ENCODE measurements at regions not wholly inside any gene's neighbourhood (a gene's known extent, or its start where the extent isn't known, plus 50 kb on each side); places are given as distances from the start of the nearest gene placed in this dataset.
"Not testable (repeated sequence)": the region's sequence is repeated elsewhere in the genome, so short reads cannot be mapped to it uniquely, and the experiment has no call there.

DNA sequence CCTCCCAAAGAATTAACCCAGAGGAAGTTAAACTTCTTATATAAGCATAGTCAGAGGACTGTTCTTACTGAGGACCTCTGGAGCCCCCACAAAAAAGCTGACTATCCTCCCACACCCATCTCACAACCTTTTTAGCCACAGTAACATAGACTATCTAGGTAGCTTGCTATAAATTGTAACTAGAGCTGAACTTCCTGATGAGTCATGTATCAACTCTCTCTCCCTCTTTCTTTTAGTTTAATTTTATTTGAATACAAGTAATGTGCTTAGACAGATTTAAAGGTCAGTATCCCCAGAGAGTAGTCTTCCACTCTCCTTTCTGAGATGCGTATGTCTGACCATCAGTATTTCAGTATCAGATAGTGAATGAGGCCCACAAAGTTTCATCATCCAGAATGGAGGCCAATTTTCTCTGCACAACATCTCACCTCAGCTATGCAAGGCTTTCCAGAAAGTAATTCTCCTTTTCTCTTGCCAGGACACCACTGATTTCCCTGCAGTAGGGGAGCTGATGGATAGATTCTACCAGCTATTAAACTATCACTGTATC lies 104.0 kb upstream of the MYRIP start (continued):
- TF ChIP-seq MAZ (IDR thresholded peaks at IDR 0.05; ENCODE audit: borderline replicate concordance, low read depth, low read length) (no peak), CEBPB (IDR thresholded peaks at IDR 0.05) (no peak), HEYL (CRISPR knock-in tag; IDR thresholded peaks at IDR 0.05) (no peak)

DNA sequence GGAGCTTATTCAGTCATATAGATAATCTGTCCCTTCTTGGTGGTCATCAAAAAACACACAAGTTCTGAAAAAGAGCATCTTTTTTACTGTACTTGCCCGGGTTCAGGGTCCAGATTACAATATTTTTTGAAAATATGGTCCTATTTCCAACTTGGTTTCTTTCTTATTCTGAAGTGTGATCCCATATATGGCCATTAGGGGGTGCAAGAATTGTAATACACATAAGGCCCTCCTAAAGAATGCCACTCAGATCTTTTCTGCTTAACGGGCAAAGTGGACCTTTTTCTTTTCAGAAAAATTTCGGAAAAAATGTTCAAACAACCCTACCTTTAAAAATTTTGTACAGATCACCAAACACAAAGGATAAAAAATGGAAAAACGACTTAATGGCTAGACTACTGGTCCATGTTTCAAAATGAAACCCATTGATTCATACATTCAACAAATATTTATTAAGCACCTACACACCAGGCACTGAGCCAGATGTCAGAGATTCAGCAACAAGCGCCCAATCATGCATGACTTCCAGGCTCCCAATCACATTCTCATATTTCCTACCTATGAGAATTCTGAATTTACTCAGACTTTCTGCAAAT lies 102.0 kb upstream of the MYRIP start:
- peak in 1 of 2 experiments; percentile 67; a peak in 2 of 6 replicates for ATAC-seq
- FAIRE-seq = no peak
- Histone ChIP-seq H3K4me1 (no peaks in the 10 kb centered on the region), H3K4me3 (no peak overlapping the region), H3K27ac (no peak overlapping the region), H3K4me2 (no peak overlapping the region), H3K9me3 (no peaks in the 10 kb centered on the region)
- peak; percentile 30 to 39 for DNase-seq (ENCODE audit: low read depth in 1 of 2, low spot score in 1 of 2)
- TF ChIP-seq ZSCAN20 (CRISPR knock-in tag; IDR thresholded peaks at IDR 0.05) (no peak), EHMT2 (IDR thresholded peaks at IDR 0.05; ENCODE audit: low read depth) (no peak), RAD21 (conservative IDR thresholded peaks at IDR 0.05 in 1 of 2, IDR thresholded peaks at IDR 0.05 in 1 of 2) (peak; percentile 37 to 53), SMC3 (IDR thresholded peaks at IDR 0.05) (peak; percentile 24; the same call in 1 of the 3 replicates), GATA3 (IDR thresholded peaks at IDR 0.05; ENCODE audit: borderline replicate concordance) (no peak)
- TF ChIP-seq, protein P1, sequence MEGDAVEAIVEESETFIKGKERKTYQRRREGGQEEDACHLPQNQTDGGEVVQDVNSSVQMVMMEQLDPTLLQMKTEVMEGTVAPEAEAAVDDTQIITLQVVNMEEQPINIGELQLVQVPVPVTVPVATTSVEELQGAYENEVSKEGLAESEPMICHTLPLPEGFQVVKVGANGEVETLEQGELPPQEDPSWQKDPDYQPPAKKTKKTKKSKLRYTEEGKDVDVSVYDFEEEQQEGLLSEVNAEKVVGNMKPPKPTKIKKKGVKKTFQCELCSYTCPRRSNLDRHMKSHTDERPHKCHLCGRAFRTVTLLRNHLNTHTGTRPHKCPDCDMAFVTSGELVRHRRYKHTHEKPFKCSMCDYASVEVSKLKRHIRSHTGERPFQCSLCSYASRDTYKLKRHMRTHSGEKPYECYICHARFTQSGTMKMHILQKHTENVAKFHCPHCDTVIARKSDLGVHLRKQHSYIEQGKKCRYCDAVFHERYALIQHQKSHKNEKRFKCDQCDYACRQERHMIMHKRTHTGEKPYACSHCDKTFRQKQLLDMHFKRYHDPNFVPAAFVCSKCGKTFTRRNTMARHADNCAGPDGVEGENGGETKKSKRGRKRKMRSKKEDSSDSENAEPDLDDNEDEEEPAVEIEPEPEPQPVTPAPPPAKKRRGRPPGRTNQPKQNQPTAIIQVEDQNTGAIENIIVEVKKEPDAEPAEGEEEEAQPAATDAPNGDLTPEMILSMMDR (IDR thresholded peaks at IDR 0.05) = peak; percentile 53
- POLR2A ChIA-PET = no interaction called here
- CTCF ChIA-PET = interaction anchor here (0.6 to 2.2 kb wide), 3 partner anchors 18 to 1634 kb away, joined by 3 to 6 read pairs (median 3); no protein-coding TSS in a partner anchor
- 4% methylated on average over 5 of the region's 5 CpGs for WGBS (ENCODE audit: missing lambda C conversion rate)

DNA sequence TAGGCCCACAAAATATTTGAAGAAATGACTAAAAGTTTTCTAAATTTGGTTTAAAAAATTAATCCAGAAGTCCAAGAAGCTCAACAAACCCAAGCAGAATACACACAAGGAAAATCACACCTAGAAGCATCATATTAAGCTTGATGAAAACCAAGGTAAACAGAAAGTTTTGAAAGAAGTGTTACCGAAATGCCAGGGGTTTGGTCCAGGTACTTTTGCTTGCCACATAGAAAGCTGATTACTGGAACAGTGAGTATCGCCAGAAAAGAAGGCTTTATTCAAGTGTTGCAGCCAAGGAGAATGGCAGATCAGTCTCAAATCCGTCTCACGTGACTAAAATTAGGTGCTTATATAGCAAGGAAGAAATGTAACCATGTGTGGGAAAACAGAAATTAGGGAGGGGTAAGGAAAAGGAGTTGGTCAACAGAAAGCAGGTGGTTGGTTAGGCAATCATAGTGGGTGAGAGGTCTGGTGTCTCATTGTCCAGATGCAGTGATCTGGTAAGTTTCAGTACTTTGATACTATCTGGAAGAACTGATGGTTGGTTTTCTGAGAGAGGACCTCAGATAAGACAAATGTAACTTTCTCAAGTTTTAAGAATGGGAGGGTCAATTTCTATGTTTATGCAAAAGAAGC lies 96.9 kb upstream of the MYRIP start:
- CTCF ChIA-PET = interaction anchor here (0.6 kb wide), 1 partner anchor 19 kb away, joined by 3 read pairs; no protein-coding TSS in a partner anchor
- POLR2A ChIA-PET = no interaction called here
- TF ChIP-seq EP300 (IDR thresholded peaks at IDR 0.05) = no peak
- TF ChIP-seq SREBF2 (IDR thresholded peaks at IDR 0.05) = no peak
- TF ChIP-seq HOXA7 (CRISPR knock-in tag; IDR thresholded peaks at IDR 0.05) = no peak
- TF ChIP-seq MYC (IDR thresholded peaks at IDR 0.05; ENCODE audit: borderline replicate concordance, low read length) = no peak
- no peak for TF ChIP-seq POLR2AphosphoS2 (conservative IDR thresholded peaks at IDR 0.05; ENCODE audit: low read length)
- no peak for TF ChIP-seq JUN (IDR thresholded peaks at IDR 0.05)
- no peak for TF ChIP-seq CHD2 (IDR thresholded peaks at IDR 0.05; ENCODE audit: low read length, partially characterized antibody)
- TF ChIP-seq TP53 (CRISPR knock-in tag; IDR thresholded peaks at IDR 0.05) = no peak
- no peak for TF ChIP-seq EHF (CRISPR knock-in tag; IDR thresholded peaks at IDR 0.05)
- no peak for TF ChIP-seq SMC3 (IDR thresholded peaks at IDR 0.05)
- no peak for TF ChIP-seq CBX8 (IDR thresholded peaks at IDR 0.05)
- no peak for TF ChIP-seq ZSCAN20 (CRISPR knock-in tag; IDR thresholded peaks at IDR 0.05)
- TF ChIP-seq EHMT2 (IDR thresholded peaks at IDR 0.05; ENCODE audit: low read depth) = no peak
- no peak for TF ChIP-seq HOXB13 (CRISPR knock-in tag; IDR thresholded peaks at IDR 0.05; ENCODE audit: low read depth)
- TF ChIP-seq ESRRA (IDR thresholded peaks at IDR 0.05; ENCODE audit: borderline replicate concordance, low read length) = no peak
- TF ChIP-seq, protein P2, sequence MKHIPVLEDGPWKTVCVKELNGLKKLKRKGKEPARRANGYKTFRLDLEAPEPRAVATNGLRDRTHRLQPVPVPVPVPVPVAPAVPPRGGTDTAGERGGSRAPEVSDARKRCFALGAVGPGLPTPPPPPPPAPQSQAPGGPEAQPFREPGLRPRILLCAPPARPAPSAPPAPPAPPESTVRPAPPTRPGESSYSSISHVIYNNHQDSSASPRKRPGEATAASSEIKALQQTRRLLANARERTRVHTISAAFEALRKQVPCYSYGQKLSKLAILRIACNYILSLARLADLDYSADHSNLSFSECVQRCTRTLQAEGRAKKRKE (CRISPR knock-in tag; IDR thresholded peaks at IDR 0.05; ENCODE audit: low read depth) = no peak
- TF ChIP-seq CEBPB (IDR thresholded peaks at IDR 0.05) = no peak
- TF ChIP-seq HDAC2 (IDR thresholded peaks at IDR 0.05) = no peak
- TF ChIP-seq NPAS2 (CRISPR knock-in tag; IDR thresholded peaks at IDR 0.05; ENCODE audit: borderline replicate concordance) = no peak
- FAIRE-seq (no peak), DNase-seq (ENCODE audit: low read depth in 1 of 2, low spot score in 1 of 2) (no peak), ATAC-seq (no peak)
- no peak overlapping the region for H3K4me3 ChIP-seq
- 36% methylated on average over 4 of the region's 4 CpGs for WGBS (ENCODE audit: missing lambda C conversion rate)
- no peak overlapping the region for H3K27ac ChIP-seq
- no peaks in the 10 kb centered on the region for H3K4me1 ChIP-seq
- no peak overlapping the region for H3K4me2 ChIP-seq
- H3K9me3 ChIP-seq = no peaks in the 10 kb centered on the region

- H3K9me3 ChIP-seq; H3K4me3 ChIP-seq; CTCF ChIA-PET; DNase-seq (ENCODE audit: low read depth in 1 of 2, low spot score in 1 of 2); ATAC-seq; H3K4me2 ChIP-seq; H3K4me1 ChIP-seq; FAIRE-seq; H3K27ac ChIP-seq; POLR2A ChIA-PET: not testable (repeated sequence)
- no CpG with 5 or more reads among the region's 24 CpGs for WGBS (ENCODE audit: missing lambda C conversion rate)
Measured at GRCh38 chr3:39713341-39713740, 96.1 kb upstream of the MYRIP start.

Data from A549 (cell line).